ENCODE measurements at regions not wholly inside any gene's neighbourhood (a gene's known extent, or its start where the extent isn't known, plus 50 kb on each side); places are given as distances from the start of the nearest gene placed in this dataset.

DNA sequence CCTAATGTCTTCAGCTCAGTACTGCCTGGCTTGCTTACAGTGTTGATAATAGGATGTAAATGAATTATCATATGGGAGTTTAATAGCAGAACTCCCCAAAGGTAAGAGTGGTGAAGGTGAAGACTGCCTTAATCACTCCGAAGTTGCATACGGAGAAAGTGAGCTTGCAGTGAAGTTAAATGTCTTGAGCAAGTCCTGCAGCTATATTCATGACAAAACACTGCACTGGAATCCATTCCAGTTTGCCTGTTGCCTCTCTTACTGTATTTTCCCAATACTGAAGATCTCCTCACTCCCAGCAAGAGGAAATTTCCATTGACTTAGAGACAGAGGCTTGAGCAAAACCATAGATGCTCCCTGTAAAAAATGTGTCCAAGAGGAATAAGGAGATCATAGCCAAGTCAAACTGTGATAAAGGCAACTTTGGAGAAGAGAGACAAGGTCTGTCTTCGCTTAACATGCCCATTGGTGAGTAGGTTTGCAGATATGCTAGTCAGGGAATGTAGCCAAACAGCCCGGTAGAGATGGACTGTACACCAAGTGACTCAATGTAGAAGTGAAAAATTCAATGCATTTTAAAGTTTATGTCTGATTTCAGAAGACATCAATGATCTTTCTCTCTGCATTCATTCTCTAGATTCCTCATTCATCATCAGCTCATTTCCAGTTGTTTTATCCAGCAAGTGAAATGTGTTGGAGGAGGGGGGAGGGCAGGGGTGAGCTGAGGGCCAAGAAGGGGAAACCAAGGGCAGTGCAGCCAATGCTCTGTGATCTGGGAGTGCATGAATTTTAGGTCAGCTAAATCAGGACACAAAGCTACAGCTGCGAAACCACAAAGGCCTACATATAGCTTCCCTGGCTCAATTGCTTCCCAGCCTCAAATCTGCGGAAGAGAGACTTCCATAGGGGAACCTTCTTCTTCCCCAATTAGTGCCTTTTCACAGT lies 667.1 kb upstream of the NR2F2 start:
- TF ChIP-seq CTCF (IDR thresholded peaks at IDR 0.05): no peak
- TF ChIP-seq ZFX (IDR thresholded peaks at IDR 0.05; ENCODE audit: borderline replicate concordance): no peak

Data from 22Rv1 (cell line).